Nephron (organoid): ENCODE measurements at regions not wholly inside any gene's neighbourhood (a gene's known extent, or its start where the extent isn't known, plus 50 kb on each side); places are given as distances from the start of the nearest gene placed in this dataset.

Experiments
- H3K27ac Mint-ChIP-seq, 3 experiments: 2 replicates each; pipeline ENCODE4 v1.8.0; 2020; ENCODE audit warnings: mixed read lengths in 3 of 3, mild to moderate bottlenecking in 2 of 3, moderate library complexity in 1 of 3
- H3K27me3 Mint-ChIP-seq: 2 replicates; pipeline ENCODE4 v1.8.0; 2021; ENCODE audit warnings: low read depth, mild to moderate bottlenecking, moderate library complexity, mixed read lengths
- H3K36me3 Mint-ChIP-seq: 2 replicates; pipeline ENCODE4 v1.8.0; 2020; ENCODE audit warnings: low read depth, mixed read lengths
- H3K4me1 Mint-ChIP-seq: 2 replicates; pipeline ENCODE4 v1.8.0; 2020; ENCODE audit warnings: mixed read lengths
- H3K4me3 Mint-ChIP-seq, 3 experiments: 2 replicates each; pipeline ENCODE4 v1.8.0; 2020; ENCODE audit warnings: mild to moderate bottlenecking in 3 of 3, mixed read lengths in 3 of 3, moderate library complexity in 2 of 3
- H3K9me3 Mint-ChIP-seq: 2 replicates; pipeline ENCODE4 v1.8.0; 2020; ENCODE audit warnings: mixed read lengths
- TF ChIP-seq, protein P1 (sequence below), 3 experiments: fragments of 200-600 bp; sonication (generic); IDR thresholded peaks; one replicate each; pipeline ENCODE4 v1.5.0; 2021; ENCODE audit warnings: antibody characterized with exemption in 3 of 3; ENCODE audit not compliant: unreplicated experiment in 3 of 3

DNA sequence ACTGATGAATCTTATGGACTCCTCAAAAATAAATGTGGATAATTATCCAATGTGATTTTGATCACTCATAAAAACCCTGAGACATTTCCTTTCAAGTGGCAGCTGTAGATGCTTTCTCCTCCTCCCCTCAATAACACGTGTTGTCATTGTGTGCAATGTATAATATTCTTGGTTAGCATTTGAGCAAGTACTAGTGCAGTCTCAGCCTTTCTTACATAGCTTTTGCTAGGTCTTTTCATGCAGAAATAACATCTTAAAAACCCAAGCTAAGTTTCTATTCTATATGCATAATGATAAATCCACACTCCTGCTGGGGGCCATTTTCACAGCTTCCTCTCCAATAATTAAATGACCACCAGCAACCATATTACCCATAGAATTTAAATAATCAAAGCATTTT is 1835.2 kb upstream of the NUDT12 start:
- TF ChIP-seq, protein P1, sequence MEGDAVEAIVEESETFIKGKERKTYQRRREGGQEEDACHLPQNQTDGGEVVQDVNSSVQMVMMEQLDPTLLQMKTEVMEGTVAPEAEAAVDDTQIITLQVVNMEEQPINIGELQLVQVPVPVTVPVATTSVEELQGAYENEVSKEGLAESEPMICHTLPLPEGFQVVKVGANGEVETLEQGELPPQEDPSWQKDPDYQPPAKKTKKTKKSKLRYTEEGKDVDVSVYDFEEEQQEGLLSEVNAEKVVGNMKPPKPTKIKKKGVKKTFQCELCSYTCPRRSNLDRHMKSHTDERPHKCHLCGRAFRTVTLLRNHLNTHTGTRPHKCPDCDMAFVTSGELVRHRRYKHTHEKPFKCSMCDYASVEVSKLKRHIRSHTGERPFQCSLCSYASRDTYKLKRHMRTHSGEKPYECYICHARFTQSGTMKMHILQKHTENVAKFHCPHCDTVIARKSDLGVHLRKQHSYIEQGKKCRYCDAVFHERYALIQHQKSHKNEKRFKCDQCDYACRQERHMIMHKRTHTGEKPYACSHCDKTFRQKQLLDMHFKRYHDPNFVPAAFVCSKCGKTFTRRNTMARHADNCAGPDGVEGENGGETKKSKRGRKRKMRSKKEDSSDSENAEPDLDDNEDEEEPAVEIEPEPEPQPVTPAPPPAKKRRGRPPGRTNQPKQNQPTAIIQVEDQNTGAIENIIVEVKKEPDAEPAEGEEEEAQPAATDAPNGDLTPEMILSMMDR (IDR thresholded peaks at IDR 0.05; ENCODE audit: unreplicated experiment in 3 of 3): no peak
- H3K4me1 Mint-ChIP-seq: peaks cover 4% of the 10 kb centered on the region
- no peak overlapping the region for H3K4me3 Mint-ChIP-seq
- no peak overlapping the region for H3K27ac Mint-ChIP-seq
- H3K36me3 Mint-ChIP-seq: no peaks in the 10 kb centered on the region
- H3K27me3 Mint-ChIP-seq: no peaks in the 10 kb centered on the region
- no peaks in the 10 kb centered on the region for H3K9me3 Mint-ChIP-seq

DNA sequence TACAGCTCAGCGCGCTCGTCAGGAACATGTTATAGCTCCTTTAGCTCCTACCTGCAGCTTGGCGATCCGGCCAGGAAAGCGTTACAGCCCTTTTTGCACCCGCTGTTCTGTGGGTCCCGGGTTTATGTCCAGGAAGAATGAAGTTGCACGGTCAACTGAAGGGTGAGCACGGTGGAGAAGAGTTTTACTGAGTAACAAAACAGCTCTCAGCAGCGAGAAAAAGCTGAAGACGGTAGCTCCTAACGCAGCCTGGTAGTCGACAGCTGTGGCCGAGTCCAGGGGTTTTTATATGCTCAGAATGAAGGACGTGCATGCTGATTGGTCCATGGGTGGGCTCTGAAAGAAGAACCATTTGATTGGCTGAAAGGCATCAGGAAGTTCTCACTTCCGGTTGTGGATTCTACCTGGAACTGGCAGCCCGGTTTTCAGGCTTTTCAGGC is 1830.1 kb upstream of the NUDT12 start:
- Mint-ChIP-seq H3K36me3 (no peaks in the 10 kb centered on the region), H3K27me3 (no peaks in the 10 kb centered on the region), H3K4me3 (no peak overlapping the region)

DNA sequence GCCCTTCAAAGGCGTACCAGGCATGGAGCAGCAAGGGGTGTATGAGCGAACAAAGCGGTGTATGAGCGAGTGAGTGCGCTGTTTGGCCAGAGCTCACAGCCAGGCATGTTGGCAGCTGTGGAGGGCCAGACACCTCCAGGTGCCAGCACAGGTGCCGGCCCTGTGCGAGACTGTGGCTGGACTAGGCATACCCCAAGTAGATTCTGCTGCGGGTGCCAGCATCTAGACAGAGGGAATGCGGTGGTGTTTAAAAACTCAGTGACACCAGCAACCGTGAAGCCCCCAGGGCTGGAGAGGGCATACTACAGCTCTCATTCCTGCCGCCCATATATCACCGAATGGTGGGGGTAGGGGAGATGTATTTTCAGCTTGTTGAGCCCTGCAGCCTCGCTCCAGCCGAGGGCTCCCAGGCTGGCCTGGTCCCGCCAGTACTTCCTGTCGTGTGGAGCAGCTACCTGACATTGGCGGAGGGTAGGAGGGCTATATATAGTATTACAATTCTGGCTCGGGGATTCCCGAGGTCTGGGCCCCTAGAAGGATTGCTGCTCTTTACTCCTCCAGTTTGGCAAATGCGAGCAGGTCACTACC is 1829.6 kb upstream of the NUDT12 start:
- peaks cover 4% of the 10 kb centered on the region for H3K4me1 Mint-ChIP-seq
- H3K36me3 Mint-ChIP-seq: no peaks in the 10 kb centered on the region
- H3K27ac Mint-ChIP-seq: no peak overlapping the region
- H3K9me3 Mint-ChIP-seq: no peaks in the 10 kb centered on the region
- H3K4me3 Mint-ChIP-seq: no peak overlapping the region
- TF ChIP-seq, protein P1 (IDR thresholded peaks at IDR 0.05; ENCODE audit: unreplicated experiment in 3 of 3): no peak
- no peaks in the 10 kb centered on the region for H3K27me3 Mint-ChIP-seq

More for the DNA sequence above, 1830.1 kb upstream of the NUDT12 start:
- Mint-ChIP-seq H3K9me3 (no peaks in the 10 kb centered on the region), H3K4me1 (peaks cover 4% of the 10 kb centered on the region), H3K27ac (no peak overlapping the region)
- TF ChIP-seq, protein P1 (IDR thresholded peaks at IDR 0.05; ENCODE audit: unreplicated experiment in 3 of 3): no peak

DNA sequence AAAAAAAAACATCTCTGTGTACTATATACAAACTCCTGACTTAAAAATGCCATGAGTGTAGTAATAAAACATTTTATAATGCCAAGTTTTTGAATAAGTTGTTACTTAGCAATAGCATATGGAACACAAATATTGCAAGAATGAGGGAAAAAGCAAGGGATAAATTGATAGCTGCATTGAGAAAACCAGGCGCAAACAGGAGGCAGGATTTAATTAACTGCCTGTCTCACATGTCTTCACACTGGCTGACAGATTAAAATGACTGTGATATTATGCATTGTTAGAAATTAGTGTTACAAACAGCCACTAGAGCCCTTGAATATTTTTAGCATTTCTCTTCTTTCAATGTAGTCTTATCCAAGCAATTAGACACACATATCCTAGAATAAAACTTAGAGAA is 1817.5 kb upstream of the NUDT12 start:
- peaks cover 12% of the 10 kb centered on the region for H3K9me3 Mint-ChIP-seq
- no peaks in the 10 kb centered on the region for H3K36me3 Mint-ChIP-seq
- H3K4me1 Mint-ChIP-seq: no peaks in the 10 kb centered on the region
- TF ChIP-seq, protein P1 (IDR thresholded peaks at IDR 0.05; ENCODE audit: unreplicated experiment in 3 of 3): no peak
- H3K4me3 Mint-ChIP-seq: no peak overlapping the region
- no peaks in the 10 kb centered on the region for H3K27me3 Mint-ChIP-seq
- H3K27ac Mint-ChIP-seq: no peak overlapping the region

DNA sequence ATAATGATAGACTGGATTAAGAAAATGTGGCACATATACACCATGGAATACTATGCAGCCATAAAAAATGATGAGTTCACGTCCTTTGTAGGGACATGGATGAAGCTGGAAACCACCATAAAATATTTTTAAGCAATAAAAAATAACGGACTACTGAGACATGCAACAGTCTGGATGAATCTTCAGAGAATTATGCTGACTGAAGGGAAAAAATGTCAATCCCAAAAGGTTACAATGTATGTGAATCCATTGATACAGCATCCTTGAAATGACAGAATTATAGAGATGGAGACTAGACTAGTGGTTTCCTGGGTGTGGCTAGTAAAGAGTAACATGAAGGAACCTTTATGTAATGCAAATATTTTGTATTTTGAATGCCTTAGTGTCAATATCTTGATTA is 1808.6 kb upstream of the NUDT12 start:
- TF ChIP-seq, protein P1 (IDR thresholded peaks at IDR 0.05; ENCODE audit: unreplicated experiment in 3 of 3): no peak
- Mint-ChIP-seq H3K4me1 (no peaks in the 10 kb centered on the region), H3K27me3 (no peaks in the 10 kb centered on the region), H3K36me3 (no peaks in the 10 kb centered on the region), H3K4me3 (no peak overlapping the region), H3K27ac (no peak overlapping the region), H3K9me3 (no peaks in the 10 kb centered on the region)

DNA sequence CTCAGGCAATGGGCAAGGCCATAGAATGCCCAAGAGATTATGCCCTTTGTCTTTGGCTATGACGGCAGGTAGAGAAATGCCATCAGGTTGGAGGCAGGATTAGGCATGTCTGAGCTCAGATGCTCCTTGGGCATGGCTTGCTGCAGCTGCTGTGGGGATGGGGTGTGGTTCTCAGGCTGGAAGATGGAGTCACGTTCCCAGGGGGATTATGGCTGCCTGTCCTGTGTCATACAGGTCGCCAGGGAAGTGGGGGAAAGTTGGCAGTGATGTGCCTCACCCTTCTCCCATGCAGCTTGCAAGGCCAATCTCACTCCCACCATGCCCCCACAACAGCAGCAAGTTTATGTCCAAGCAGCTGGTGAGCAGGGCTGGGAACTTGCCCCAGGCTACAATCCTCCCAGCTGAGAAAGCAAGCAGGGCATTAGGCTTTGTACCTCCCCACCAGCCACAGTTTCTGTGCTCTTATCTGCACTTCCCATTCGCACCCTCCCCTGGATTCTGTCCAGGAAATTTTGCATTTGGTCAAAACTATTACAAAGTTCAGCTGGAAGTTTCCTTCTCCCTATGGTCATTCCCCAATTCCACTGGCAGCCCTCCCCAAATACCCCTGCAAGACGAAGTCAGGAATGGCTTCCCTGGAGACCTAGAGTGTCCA is 1788.0 kb upstream of the NUDT12 start:
- Mint-ChIP-seq H3K4me1 (no peaks in the 10 kb centered on the region), H3K27ac (no peak overlapping the region), H3K4me3 (no peak overlapping the region), H3K9me3 (peaks cover 8% of the 10 kb centered on the region), H3K27me3 (no peaks in the 10 kb centered on the region), H3K36me3 (no peaks in the 10 kb centered on the region)
- TF ChIP-seq, protein P1 (IDR thresholded peaks at IDR 0.05; ENCODE audit: unreplicated experiment in 3 of 3): no peak
